ENCODE measurements at regions not wholly inside any gene's neighbourhood (a gene's known extent, or its start where the extent isn't known, plus 50 kb on each side); places are given as distances from the start of the nearest gene placed in this dataset.
"Not testable (repeated sequence)": the region's sequence is repeated elsewhere in the genome, so short reads cannot be mapped to it uniquely, and the experiment has no call there.

GRCh38 chr12:97862072-97862471 is 399.5 kb downstream of the RMST start:
- H3K4me3 ChIP-seq (ENCODE audit: low read depth, low read length): no peak overlapping the region
- no peak for DNase-seq (ENCODE audit: low read depth, low spot score)
- ChIA-PET CTCF (no interaction called here), POLR2A (no interaction called here)
- no peak for TF ChIP-seq CTCF (IDR thresholded peaks at IDR 0.05; ENCODE audit: insufficient read depth, low read length, missing control alignments)

- TF ChIP-seq CTCF (IDR thresholded peaks at IDR 0.05; ENCODE audit: insufficient read depth, low read length, missing control alignments): no peak
- DNase-seq (ENCODE audit: low read depth, low spot score): no peak
- ChIA-PET POLR2A (no interaction called here), CTCF (no interaction called here)
- H3K4me3 ChIP-seq (ENCODE audit: low read depth, low read length): no peak overlapping the region
These were observed 412.5 kb downstream of the RMST start for GRCh38 chr12:97875064-97875463.

GRCh38 chr12:97876780-97877179 is 414.2 kb downstream of the RMST start:
- TF ChIP-seq CTCF (IDR thresholded peaks at IDR 0.05; ENCODE audit: insufficient read depth, low read length, missing control alignments): no peak
- no peak for DNase-seq (ENCODE audit: low read depth, low spot score)
- ChIA-PET POLR2A (no interaction called here), CTCF (no interaction called here)
- no peak overlapping the region for H3K4me3 ChIP-seq (ENCODE audit: low read depth, low read length)

GRCh38 chr12:97877404-97877803 is 414.8 kb downstream of the RMST start:
- TF ChIP-seq CTCF (IDR thresholded peaks at IDR 0.05; ENCODE audit: insufficient read depth, low read length, missing control alignments): no peak
- ChIA-PET POLR2A (no interaction called here), CTCF (no interaction called here)
- H3K4me3 ChIP-seq (ENCODE audit: low read depth, low read length): no peak overlapping the region
- no peak for DNase-seq (ENCODE audit: low read depth, low spot score)

GRCh38 chr12:97886511-97887176 is 424.0 kb downstream of the RMST start:
- POLR2A ChIA-PET: no interaction called here
- CTCF ChIA-PET: no interaction called here
- TF ChIP-seq CTCF (IDR thresholded peaks at IDR 0.05; ENCODE audit: insufficient read depth, low read length, missing control alignments): no peak
- no peak for DNase-seq (ENCODE audit: low read depth, low spot score)
- H3K4me3 ChIP-seq (ENCODE audit: low read depth, low read length): no peak overlapping the region

- CTCF ChIA-PET; POLR2A ChIA-PET; H3K4me3 ChIP-seq (ENCODE audit: low read depth, low read length); DNase-seq (ENCODE audit: low read depth, low spot score): not testable (repeated sequence)
These were observed 435.3 kb downstream of the RMST start for GRCh38 chr12:97897881-97898280.

GRCh38 chr12:97899529-97899928 is 436.9 kb downstream of the RMST start:
- H3K4me3 ChIP-seq (ENCODE audit: low read depth, low read length): no peak overlapping the region
- no peak for TF ChIP-seq CTCF (IDR thresholded peaks at IDR 0.05; ENCODE audit: insufficient read depth, low read length, missing control alignments)
- DNase-seq (ENCODE audit: low read depth, low spot score): no peak
- CTCF ChIA-PET: no interaction called here
- POLR2A ChIA-PET: no interaction called here

All from AG04449 (cell line).